D721Med (cell line): ENCODE measurements at regions not wholly inside any gene's neighbourhood (a gene's known extent, or its start where the extent isn't known, plus 50 kb on each side); places are given as distances from the start of the nearest gene placed in this dataset.
"Not testable (repeated sequence)": the region's sequence is repeated elsewhere in the genome, so short reads cannot be mapped to it uniquely, and the experiment has no call there.

ENCODE experiments used
- DNase-seq: peaks from one replicate; pipeline ENCODE4 v3.0.0; 2011; ENCODE audit warnings: low spot score; ENCODE audit not compliant: insufficient read length
- FAIRE-seq: peaks from 2 replicates; lab custom pipeline; 2011; peaks lifted over from hg19 to GRCh38; lab: Jason Lieb, UNC
- CTCF ChIP-seq: IDR thresholded peaks from 2 replicates; pipeline ENCODE4 v1.5.1; 2012; ENCODE audit warnings: mild to moderate bottlenecking, control low read depth; ENCODE audit not compliant: insufficient read depth; ENCODE audit errors: missing control alignments

- DNase-seq (no peak), FAIRE-seq (no peak)
- no peak for TF ChIP-seq CTCF
Observed at GRCh38 chr1:66455446-66455845, 78.5 kb upstream of the SGIP1 start.

- no peak for FAIRE-seq
Observed at GRCh38 chr1:66460776-66461175, 73.2 kb upstream of the SGIP1 start.

GRCh38 chr1:66462313-66462712 is 71.6 kb upstream of the SGIP1 start:
- no peak for FAIRE-seq
- no peak for DNase-seq
- no peak for TF ChIP-seq CTCF

More at GRCh38 chr1:66460776-66461175, 73.2 kb upstream of the SGIP1 start:
- no peak for TF ChIP-seq CTCF
- DNase-seq = no peak

- TF ChIP-seq CTCF = no peak
- no peak for FAIRE-seq
- no peak for DNase-seq
Observed at GRCh38 chr1:66464351-66464750, 69.6 kb upstream of the SGIP1 start.

- no peak for FAIRE-seq
- no peak for TF ChIP-seq CTCF
- no peak for DNase-seq
Observed at GRCh38 chr1:66464802-66465201, 69.2 kb upstream of the SGIP1 start.

GRCh38 chr1:66466695-66467094 is 67.3 kb upstream of the SGIP1 start:
- FAIRE-seq, DNase-seq: not testable (repeated sequence)

GRCh38 chr1:66468722-66469121 is 65.2 kb upstream of the SGIP1 start:
- TF ChIP-seq CTCF = no peak
- no peak for FAIRE-seq
- no peak for DNase-seq

- no peak for DNase-seq
- FAIRE-seq = no peak
- no peak for TF ChIP-seq CTCF
Observed at GRCh38 chr1:66475940-66476339, 58.0 kb upstream of the SGIP1 start.
